Fibroblast of the conjunctiva (primary cell): ENCODE measurements at regions not wholly inside any gene's neighbourhood (a gene's known extent, or its start where the extent isn't known, plus 50 kb on each side); places are given as distances from the start of the nearest gene placed in this dataset.
"Not testable (repeated sequence)": the region's sequence is repeated elsewhere in the genome, so short reads cannot be mapped to it uniquely, and the experiment has no call there.

ENCODE experiments used
- DNase-seq: peaks from one replicate; pipeline ENCODE4 v3.0.0-alpha.2; 2010; ENCODE audit warnings: low read depth

GRCh38 chr16:47858333-47858982, 297.3 kb downstream of the ABCC12 start:
- no peak for DNase-seq

- no peak for DNase-seq
Measured at GRCh38 chr16:47855431-47855830, 300.4 kb downstream of the ABCC12 start.

GRCh38 chr16:47854737-47855136, 301.1 kb downstream of the ABCC12 start:
- DNase-seq: no peak

- DNase-seq: no peak
Measured at GRCh38 chr16:47852991-47853390, 302.8 kb downstream of the ABCC12 start.

- DNase-seq: no peak
Measured at GRCh38 chr16:47851146-47851545, 304.6 kb downstream of the ABCC12 start.

GRCh38 chr16:47849736-47850135, 306.1 kb downstream of the ABCC12 start:
- DNase-seq: no peak

- no peak for DNase-seq
Measured at GRCh38 chr16:47848421-47849109, 307.2 kb downstream of the ABCC12 start.

GRCh38 chr16:47847220-47847970, 308.4 kb downstream of the ABCC12 start:
- DNase-seq: no peak

GRCh38 chr16:47834485-47835024, 321.2 kb downstream of the ABCC12 start:
- DNase-seq: no peak

GRCh38 chr16:47833771-47834170, 322.0 kb downstream of the ABCC12 start:
- no peak for DNase-seq

GRCh38 chr16:47829850-47830600, 325.8 kb downstream of the ABCC12 start:
- DNase-seq: no peak

GRCh38 chr16:47826070-47826469, 329.7 kb downstream of the ABCC12 start:
- no peak for DNase-seq

GRCh38 chr16:47817048-47817447, 338.7 kb downstream of the ABCC12 start:
- DNase-seq: no peak

- DNase-seq: no peak
Measured at GRCh38 chr16:47816511-47816910, 339.3 kb downstream of the ABCC12 start.

GRCh38 chr16:47815655-47816054, 340.1 kb downstream of the ABCC12 start:
- no peak for DNase-seq

- DNase-seq: not testable (repeated sequence)
Measured at GRCh38 chr16:47811758-47812157, 344.0 kb downstream of the ABCC12 start.

- DNase-seq: no peak
Measured at GRCh38 chr16:47806309-47806847, 345.2 kb downstream of the PHKB start.

- no peak for DNase-seq
Measured at GRCh38 chr16:47787696-47788095, 326.6 kb downstream of the PHKB start.

- no peak for DNase-seq
Measured at GRCh38 chr16:47781673-47782072, 320.5 kb downstream of the PHKB start.

GRCh38 chr16:47780213-47780875, 319.2 kb downstream of the PHKB start:
- no peak for DNase-seq
